K562 (cell line): ENCODE measurements at regions not wholly inside any gene's neighbourhood (a gene's known extent, or its start where the extent isn't known, plus 50 kb on each side); places are given as distances from the start of the nearest gene placed in this dataset.

Experiments used
- CEBPB ChIP-seq: fragments of 450-650 bp; IDR thresholded peaks from 2 replicates; pipeline ENCODE4 v1.6.1; 2016; ENCODE audit warnings: missing genetic modification characterization, missing compliant biosample characterization
- YBX1 ChIP-seq: fragments of 450-650 bp; IDR thresholded peaks from 2 replicates; pipeline ENCODE4 v1.7.1; 2016; ENCODE audit warnings: mild to moderate bottlenecking
- TF ChIP-seq, protein P1 (sequence below), 2 experiments: fragments of 450-650 bp in 1 of 2; IDR thresholded peaks; 2 replicates each; pipeline ENCODE4 v1.6.1; 2011 to 2017; ENCODE audit warnings: low read depth in 2 of 2, antibody characterized with exemption in 1 of 2, borderline replicate concordance in 1 of 2, low read length in 1 of 2, mild to moderate bottlenecking in 1 of 2, mixed read lengths in 1 of 2; ENCODE audit not compliant: control insufficient read depth in 1 of 2

DNA sequence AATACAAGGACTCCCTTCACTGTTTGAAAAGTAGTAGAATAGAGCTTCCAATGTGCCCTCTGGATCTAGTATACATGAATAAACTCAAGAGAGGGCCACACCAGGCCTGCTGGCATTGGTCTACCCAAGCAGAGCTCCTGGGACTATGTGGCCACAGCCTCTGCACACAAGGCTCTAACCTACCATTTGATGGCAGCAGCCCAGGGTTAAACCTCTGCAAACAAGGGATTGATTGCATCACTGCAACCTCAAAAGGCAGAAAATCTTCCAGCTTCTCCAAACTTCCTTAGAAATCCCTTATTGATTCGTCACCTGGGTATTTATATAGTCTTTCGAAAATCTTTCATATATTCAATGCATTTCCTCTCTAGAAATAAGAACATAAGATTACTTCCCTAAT, 147.6 kb upstream of the SETBP1 start:
- TF ChIP-seq YBX1 (no peak), CEBPB (tag) (no peak)
- TF ChIP-seq, protein P1, sequence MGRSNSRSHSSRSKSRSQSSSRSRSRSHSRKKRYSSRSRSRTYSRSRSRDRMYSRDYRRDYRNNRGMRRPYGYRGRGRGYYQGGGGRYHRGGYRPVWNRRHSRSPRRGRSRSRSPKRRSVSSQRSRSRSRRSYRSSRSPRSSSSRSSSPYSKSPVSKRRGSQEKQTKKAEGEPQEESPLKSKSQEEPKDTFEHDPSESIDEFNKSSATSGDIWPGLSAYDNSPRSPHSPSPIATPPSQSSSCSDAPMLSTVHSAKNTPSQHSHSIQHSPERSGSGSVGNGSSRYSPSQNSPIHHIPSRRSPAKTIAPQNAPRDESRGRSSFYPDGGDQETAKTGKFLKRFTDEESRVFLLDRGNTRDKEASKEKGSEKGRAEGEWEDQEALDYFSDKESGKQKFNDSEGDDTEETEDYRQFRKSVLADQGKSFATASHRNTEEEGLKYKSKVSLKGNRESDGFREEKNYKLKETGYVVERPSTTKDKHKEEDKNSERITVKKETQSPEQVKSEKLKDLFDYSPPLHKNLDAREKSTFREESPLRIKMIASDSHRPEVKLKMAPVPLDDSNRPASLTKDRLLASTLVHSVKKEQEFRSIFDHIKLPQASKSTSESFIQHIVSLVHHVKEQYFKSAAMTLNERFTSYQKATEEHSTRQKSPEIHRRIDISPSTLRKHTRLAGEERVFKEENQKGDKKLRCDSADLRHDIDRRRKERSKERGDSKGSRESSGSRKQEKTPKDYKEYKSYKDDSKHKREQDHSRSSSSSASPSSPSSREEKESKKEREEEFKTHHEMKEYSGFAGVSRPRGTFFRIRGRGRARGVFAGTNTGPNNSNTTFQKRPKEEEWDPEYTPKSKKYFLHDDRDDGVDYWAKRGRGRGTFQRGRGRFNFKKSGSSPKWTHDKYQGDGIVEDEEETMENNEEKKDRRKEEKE (IDR thresholded peaks at IDR 0.05; ENCODE audit: borderline replicate concordance in 1 of 2, control insufficient read depth in 1 of 2, low read depth in 2 of 2, low read length in 1 of 2): no peak
